ENCODE measurements at regions not wholly inside any gene's neighbourhood (a gene's known extent, or its start where the extent isn't known, plus 50 kb on each side); places are given as distances from the start of the nearest gene placed in this dataset.
A peak's percentile ranks its signal among the peaks of the same experiment; 100 is the strongest.
"Not testable (repeated sequence)": the region's sequence is repeated elsewhere in the genome, so short reads cannot be mapped to it uniquely, and the experiment has no call there.

DNA sequence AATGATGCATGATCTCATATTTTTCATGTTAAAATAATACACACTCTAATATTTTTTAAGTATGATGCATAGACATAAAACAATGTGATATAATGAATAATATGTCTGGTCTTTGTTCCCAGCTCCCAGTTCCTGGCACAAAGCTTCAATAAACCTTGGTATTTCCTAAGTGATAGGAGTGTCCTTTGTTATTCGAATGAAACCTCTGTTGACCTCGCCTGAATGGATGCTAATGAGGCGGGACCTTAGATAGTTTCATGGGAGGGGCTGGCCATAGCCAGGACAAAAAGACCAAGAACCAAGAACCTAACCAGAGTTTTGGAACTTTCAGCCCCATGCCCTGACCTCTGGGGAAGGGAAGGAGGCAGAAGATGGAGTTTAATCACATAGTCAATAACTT lies 257.7 kb upstream of the COPS8 start:
- no peak for DNase-seq (ENCODE audit: low spot score)

DNA sequence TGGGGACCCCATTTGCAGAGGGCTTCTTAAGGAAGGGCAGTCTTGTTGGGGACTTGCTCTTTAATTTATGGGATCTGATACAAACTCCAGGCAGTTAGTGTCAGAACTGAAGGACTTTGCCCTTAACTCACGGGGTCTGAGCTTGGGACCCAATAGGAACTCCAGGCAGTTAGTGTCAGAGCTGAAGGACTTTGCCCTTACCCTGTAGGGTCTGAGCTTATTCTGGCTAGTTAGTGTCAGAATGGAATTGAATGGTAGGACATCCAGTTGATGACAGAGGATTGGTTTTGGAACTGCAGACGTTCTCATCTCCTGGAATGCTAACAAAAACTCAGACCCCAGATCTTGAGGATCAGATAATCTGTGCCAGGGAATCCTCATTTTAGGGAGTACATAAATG lies 256.9 kb upstream of the COPS8 start:
- DNase-seq (ENCODE audit: low spot score) = peak; percentile 20

DNA sequence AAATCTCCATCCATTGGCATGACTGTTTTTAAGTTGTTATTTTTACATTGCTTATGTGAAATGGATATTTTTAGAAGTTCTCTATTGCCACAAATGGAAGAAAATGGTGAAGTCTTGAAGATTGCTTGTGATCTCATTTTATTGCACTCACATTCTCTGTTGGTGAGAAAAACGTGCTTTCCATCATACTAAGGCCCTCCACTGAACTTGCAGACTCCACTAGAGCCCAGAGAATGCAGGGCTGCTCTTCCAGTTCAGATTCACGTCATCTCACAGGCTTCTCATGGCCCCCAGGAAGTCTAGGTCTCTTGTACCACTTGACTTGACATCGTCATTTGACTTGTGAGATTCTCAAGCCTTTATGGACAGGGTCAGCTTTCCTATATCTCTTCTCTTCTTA lies 254.8 kb upstream of the COPS8 start:
- DNase-seq (ENCODE audit: low spot score) = no peak

DNA sequence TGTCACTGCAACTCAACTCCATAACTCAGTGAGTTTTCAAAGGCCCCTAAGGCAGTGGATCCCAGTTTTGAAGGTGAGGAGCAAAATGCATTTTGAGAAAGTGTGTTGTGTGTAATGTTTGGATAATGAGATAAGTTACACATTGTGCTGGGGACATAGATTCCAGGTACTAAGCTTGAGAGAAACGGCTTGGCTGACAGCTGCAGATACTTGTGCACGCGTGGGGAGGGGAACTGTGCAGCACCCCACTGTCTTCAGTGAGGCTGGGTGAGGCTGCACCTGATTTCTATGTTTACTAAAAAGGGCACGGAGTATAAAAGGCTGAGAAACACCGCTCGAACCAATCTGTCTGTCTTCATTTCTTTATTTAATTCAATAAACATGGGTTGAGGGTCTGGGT lies 254.0 kb upstream of the COPS8 start:
- no peak for DNase-seq (ENCODE audit: low spot score)

DNA sequence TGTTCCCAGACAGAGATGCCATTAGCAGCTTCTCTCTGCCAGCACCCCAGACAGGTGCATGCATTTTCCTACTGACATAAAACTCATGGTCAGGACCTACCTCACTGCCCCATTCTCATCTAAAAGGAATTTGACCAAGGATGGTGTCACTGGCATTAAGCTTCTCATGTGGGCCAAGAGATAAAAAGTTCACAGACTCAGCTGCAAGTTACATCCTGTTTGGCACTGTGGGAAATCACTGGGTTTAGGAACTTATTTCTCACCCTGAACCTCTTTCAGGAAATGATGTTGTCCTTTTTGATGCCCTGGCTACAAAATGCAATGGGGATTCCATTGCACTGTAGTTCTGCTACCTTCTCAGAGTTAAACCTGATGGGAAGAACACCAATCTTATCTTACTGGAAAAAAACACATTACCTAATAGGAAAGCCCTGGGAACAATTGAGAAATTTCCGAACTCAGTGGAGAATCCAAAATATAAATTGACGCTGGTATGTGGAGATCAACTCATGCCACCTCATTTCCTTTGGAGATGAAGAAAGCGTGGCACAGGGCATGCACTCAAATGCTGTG lies 252.1 kb upstream of the COPS8 start:
- no peak for DNase-seq (ENCODE audit: low spot score)

DNA sequence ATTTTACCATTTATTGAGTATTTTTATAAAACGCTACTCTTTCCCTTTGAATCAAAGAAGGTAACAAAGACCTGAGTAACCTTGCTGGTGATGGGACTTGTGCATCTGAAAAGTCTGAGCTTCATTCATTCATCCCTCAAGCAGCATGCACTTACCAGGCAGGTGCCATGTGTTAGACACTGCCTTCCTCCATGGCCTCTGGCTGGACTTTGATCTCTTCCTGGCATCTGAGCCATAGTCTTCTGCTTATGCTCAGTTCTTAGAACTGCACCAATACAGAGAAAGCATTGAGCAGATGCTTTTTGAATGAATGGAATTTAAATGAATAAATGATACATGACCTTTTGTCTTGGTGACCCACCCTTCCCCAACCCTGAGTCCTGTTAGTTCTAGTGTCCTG lies 251.4 kb upstream of the COPS8 start:
- no peak for DNase-seq (ENCODE audit: low spot score)

DNA sequence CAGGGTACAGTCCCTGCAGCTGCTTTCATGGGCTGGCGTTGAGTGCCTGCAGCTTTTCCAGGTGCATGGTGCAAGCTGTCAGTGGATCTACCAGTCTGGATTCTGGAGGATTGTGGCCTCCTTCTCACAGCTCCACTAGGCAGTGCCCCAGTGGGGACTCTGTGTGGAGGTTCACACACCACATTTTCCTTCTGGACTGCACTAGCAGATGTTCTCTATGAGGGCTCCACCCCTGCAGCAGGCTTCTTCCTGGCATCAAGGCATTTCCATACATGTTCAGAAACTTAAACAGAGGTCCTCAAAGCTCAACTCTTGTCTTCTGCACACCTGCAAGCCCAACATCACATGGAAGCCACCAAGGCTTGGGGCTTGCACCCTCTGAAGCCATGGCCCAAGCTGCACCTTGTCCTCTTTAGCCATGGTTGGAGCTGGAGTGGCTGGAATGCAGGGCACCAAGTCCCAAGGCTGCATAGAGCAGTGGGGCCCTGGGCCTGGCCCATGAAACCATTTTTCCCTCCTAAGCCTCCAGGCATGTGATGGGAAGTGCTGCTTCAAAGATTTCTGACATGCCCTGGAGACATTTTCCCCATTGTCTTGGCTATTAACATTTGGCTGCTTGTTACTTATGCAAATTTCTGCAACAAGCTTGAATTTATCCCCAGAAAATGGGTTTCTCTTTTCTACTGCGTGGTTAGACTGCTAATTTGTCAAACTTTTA lies 250.2 kb upstream of the COPS8 start:
- no peak for DNase-seq (ENCODE audit: low spot score)

DNA sequence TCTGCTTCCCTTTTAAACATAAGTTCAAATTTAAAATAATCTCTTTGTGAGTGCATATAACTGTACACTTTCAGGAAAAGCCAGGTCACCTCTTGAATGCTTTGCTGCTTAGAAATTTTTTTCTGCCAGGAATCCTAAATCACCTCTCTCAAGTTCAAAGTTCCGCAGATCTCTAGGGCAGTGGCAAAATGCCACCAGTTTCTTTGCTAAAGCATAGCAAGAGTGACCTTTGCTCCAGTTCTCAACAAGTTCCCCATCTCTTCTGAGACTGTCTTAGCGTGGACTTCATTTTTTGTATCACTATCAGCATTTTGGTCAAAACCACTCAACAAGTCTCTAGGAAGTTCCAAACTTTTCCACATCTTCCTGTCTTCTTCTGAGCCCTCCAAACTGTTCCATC lies 249.7 kb upstream of the COPS8 start:
- DNase-seq (ENCODE audit: low spot score) = not testable (repeated sequence)

DNA sequence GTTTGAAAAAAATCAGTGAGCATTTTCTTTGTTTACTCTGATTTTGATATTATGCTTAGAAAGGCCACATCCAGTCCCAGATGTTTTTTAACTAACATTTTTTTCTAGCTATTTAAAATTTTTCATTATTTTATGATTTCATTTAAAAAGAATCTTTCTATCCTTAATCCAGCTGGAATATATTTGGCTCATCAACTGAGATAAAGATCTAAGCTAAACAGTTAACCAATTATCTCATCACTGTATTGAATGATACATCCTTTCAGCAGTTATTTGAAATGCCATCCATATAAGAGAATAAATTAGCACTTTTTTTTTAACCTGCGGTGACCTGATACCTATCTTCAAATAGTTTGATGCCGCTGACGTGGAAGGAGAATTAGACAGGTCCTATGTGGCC lies 245.5 kb upstream of the COPS8 start:
- no peak for DNase-seq (ENCODE audit: low spot score)

DNA sequence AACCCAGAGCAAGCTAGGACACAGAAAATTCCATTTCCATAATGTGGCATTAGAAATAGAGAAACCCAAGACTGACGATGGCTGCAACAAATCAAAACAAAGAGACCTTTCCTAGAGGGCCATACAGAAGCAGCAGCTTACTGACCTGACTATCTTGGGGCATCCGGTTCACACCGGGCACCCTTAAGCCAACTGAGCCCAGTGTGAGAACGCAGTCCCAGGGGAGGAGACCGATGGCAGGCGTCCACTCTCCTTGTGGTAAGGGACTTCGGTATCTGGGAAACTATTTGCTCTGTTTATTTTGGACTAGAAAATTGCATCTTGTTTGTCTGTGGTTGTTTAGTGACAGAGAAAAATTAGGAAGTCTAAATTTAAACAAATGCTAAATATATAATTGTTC lies 244.8 kb upstream of the COPS8 start:
- no peak for DNase-seq (ENCODE audit: low spot score)

DNA sequence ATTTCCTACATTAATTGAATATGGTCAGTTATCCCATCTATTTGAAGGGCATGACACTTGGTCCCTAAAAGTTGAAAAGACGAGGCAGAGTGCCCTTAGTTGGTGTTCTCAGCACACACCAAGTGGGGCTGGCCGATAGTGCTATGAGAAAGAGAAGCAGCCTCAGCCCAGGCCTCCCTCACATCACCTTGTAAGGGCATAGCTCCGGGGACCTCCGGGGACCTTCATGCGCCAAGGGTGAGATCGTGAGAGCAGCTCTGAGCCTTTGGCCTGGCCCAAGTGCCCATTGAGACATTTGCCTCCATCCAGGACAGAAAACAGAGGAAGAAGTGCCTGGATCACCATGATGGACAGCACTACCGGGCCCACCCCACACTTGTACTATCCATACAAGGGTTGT lies 244.3 kb upstream of the COPS8 start:
- no peak for DNase-seq (ENCODE audit: low spot score)

DNA sequence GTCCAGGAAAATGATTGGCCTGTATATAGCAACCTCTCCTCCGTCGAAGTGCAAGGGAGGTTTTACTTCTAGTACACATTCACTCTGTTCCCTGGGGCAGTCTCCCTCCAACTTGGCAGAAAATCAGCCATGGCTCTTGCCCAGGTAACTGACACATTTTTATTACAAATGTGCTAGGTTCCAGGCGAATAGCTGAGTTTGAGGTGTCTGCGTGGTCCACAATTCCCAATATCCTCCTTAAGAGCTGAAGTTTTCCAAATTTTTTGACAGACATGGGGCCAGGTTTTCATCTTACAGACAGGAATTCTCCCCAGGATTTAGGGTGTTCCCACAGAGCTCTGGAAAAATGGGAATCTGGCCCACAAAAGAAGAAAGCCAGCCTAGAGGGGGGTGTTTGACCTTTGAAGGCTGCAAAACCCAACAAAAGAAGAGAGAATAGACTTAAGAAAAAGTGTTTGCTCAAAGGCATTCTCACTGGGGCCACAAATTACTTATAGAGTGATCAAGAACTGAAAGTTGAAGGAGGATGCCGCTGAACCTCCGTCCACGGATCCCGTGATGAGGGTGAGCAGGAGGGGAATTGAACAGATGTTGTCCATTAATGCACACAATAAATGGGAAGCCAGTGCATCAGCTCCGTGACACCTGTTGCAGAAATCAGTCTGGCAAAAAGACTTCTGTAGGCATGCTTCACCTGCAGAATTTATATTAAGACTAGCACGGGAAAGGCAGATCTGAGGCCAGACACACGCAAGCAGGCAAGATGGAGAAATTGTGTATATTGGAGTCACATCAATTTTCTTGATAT lies 242.3 kb upstream of the COPS8 start:
- no peak for DNase-seq (ENCODE audit: low spot score)

DNA sequence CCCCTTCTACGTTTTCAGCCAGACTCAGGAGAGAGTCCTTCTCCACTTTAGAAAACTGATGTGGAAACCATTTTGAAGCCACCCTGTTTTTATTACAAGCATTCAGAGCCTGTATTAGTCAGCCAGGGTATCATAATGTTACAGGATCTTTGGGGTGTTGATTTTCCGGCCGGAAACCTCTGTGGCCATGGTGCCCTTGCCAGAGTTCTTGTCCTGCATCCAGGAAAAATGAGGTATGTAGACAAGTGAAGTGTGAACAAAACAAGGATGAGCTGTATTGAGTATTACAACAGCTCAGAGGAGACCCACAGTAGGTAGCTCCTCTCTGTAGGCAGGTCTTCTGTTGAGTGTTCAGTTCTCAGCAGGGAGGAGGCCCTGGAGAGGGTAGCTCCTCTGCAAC lies 241.0 kb upstream of the COPS8 start:
- no peak for DNase-seq (ENCODE audit: low spot score)

DNA sequence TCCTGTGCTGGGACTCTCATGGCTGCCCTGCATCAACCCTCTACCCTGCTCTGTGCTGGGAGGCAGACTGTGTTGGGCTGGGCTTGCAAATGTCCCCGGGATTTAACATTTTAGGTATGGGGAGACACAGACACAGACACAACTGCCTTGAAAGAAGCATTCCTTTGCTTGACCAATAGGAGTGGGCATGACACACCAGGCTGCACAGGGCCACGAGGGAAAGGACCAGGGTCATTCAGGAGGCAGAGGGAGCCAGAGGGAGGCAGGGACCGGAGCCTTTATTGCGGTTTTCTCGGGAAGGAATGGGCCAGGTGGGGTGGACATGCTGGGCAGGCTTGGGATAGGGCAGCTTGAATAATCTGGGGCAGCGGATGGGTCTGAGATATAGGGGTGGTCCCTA lies 238.7 kb upstream of the COPS8 start:
- DNase-seq (ENCODE audit: low spot score) = no peak

DNA sequence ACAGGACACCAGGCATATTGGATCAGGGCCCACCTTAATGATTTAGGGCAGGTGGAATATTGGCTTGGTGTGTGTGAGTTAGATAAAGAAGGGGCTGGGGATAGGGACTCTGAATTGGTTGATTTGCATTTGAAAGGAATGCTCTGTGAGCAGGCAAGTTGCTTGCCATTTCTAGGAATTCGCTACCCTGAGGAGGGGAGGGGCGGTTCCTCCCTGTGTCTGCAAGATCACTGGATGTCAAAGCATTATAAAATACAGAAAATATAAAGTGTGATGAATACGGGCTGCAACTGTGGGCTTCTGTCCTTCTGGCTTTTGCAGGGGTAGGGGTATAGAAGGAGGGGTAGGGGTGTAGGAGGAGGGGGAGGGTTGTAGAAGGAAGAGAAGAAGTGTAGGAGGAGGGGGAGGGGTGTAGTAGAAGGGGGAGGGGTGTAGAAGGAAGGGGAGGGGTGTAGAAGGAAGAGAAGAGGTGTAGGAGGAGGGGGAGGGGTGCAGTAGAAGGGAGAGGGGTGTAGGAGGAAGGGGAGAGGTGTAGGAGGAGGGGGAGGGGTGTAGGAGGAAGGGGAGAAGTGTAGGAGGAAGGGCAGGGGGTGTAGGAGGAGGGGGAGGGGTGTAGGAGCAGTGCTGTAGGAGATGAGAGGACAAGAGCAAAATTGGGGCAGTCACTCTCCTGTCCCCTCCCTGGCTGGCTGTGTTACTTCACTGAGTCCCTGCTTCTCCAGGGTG lies 238.0 kb upstream of the COPS8 start:
- DNase-seq (ENCODE audit: low spot score) = no peak

DNA sequence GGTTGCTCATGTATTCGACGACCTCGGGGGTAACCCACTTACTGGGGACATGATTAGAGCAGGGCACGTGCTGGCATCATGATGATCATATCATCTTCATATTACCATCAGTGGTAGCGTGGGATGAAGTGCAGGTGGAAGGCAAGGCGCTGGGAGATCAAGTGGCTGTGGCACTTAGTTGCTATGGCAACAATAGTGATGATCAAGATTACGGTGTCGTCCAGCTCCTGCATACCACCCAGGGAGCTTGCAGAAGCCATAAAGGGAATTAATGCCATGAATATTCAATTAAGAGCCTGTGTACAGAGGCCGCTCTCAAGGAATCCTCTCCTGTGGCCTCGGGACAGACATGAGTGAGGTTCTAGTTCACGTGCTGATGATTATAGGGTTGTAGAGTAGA lies 237.2 kb upstream of the COPS8 start:
- no peak for DNase-seq (ENCODE audit: low spot score)

DNA sequence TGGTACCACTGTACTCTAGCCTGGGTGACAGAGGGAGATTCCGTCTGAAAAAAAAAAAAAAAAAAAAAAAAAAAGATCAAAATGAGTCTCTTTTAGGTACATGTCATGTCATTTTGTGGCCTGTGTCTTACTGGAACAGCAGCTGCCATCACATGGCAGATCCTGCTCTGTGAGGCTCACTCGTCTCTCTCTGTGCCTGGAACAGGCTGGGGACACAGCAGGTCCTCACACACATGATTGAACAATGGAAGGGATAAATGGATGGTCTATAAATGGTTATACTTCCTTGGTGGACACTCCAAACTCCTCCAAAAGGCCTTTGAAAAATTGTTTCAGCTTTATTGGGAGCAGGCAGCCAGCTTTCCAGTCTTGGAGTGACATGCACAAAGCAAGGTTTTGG lies 236.2 kb upstream of the COPS8 start:
- no peak for DNase-seq (ENCODE audit: low spot score)

DNA sequence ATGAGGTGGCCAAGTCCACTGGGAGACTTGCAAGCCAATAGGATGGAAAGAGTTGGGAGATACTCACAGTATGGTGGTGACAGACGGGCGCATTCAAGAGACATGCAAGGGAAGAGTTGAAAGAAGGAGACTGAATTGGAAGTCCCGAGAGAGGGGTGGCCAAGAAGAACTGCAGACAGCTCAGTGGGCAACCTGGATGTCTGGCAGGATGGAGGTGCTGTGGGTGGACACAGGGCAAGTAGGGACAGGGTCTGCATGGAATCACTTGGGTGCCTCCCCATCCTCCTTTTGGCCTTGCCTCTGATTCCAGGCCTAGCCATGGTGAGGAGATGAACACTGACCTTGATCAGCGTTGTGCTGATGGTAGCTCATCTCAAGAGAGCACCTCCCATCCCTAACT lies 235.7 kb upstream of the COPS8 start:
- DNase-seq (ENCODE audit: low spot score) = no peak

DNA sequence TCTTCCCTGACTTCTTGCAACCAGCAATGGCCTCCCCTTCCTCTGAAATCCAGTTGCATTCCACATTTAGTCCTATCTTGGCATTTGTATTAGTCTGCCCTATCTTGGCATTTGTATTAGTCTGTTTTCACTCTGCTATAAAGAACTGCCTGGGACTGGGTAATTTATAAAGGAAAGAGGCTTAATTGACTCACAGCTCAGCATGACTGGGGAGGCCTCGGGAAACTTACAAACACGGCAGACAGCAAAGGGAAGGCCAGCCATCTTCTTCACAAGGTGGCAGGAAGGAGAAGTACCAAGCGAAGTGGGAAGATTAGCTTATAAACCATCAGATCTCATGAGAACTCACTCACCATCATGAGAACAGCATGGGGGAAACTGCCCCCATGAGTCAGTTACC lies 234.5 kb upstream of the COPS8 start:
- no peak for DNase-seq (ENCODE audit: low spot score)

DNA sequence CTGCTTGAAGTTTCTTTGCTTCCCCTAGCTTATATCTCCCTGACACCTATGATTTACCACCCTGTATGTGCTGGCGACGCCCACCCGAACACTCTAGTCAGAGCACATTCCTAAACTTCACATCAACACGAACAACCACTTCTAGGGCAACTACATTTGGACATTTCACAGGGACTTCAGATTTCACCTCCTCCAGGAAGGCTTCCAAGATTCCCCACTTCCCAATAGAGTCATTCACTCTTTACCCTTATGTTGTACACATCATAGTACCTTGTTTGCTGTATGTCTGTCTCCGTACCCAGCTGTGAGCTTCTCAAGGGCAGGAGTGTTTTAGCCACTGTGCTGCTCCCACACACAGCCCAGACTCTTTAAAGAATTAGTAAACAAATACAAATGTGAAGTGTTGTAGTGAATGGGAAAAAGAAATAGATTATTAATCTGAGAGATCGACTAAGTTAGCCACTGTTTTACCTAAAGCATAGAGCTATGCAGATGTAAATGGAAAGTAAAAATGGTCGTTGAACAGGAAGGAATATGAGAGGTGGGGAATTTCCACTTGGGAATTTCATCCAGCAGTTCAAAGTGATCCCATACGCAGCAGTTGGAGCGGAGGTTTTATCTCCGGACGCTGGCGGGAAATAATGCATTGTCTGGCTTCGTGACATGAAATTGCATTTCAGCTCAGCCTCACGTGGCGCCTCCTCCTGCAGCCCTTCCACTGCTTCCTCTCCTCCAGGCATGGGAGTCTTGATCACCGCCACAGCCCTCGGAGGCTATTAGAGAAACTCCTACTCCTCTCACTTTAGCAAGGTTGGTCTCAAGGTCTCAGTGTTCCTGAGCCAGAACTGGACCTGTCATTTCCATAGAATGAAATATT lies 233.4 kb upstream of the COPS8 start:
- no peak for DNase-seq (ENCODE audit: low spot score)

DNA sequence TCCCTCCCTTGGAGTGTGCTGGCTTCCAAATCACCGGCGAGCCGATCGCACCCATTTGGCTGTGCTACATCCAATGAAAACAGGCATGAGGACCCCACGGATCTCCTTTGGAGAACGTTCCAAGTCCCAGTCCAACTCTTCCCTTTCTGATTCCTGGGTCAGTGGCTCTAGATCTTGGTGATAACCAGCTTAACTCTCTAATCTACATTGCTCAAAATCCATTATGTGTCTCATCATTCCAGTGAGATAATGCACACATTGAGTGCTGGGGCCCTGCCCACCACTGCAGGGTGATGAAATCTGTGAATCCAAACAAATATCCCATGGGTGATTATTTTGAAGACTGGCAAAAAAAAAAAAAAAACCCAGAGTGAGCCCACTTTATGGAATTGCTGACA lies 232.7 kb upstream of the COPS8 start:
- no peak for DNase-seq (ENCODE audit: low spot score)

DNA sequence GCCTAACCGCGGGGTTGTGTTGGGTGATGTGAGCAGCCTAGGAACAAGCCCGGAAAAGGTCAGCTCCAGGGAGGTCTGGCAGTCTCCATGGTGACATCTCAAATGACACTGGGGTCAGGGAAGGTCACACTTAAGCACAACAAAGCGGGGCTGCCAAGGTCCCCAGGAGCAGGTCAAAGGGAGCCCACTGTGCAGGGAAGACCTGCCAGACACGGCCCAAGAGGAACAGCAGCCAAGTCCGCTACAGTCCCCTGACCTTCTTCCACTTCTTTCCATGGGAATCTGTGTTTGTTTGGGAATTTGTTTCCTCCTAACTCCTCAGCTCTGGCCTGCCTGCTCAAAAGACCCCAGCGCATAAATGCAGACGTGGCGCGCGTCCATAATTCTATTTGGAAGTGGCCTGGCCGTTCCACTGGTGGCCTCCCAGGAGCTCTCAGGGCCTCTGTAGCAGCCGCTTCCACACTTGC lies 232.1 kb upstream of the COPS8 start:
- DNase-seq (ENCODE audit: low spot score) = no peak

Measured in SW480 (cell line).